A673 (cell line): ENCODE measurements at regions not wholly inside any gene's neighbourhood (a gene's known extent, or its start where the extent isn't known, plus 50 kb on each side); places are given as distances from the start of the nearest gene placed in this dataset.

Source experiments
- BruUV-seq: library from RNA; stranded (reverse); fragments of 400-500 nt; replicated peaks from 2 replicates; lab custom pipeline; 2021; lab: Mats Ljungman, UMichigan
- CTCF ChIA-PET: fragments of 300-600 bp; sonication (Branson Sonifier 250); formaldehyde crosslinking; loops from one replicate; lab custom pipeline; 2022; ENCODE audit warnings: antibody characterized with exemption; lab: Charles Lee
- POLR2A ChIA-PET: fragments of 300-600 bp; sonication (Branson Sonifier 250); formaldehyde crosslinking; loops from one replicate; lab custom pipeline; 2022; ENCODE audit warnings: antibody characterized with exemption; ENCODE audit not compliant: low non-redundant PET; lab: Charles Lee
- DNase-seq: peaks from one replicate; pipeline ENCODE4 v3.0.0-alpha.2; 2015; ENCODE audit warnings: low spot score
- H3K27ac ChIP-seq: fragments of 200-600 bp; sonication (generic); 2 replicates; pipeline ENCODE4 v1.5.1; 2016; ENCODE audit warnings: mixed run types, low read depth, mild to moderate bottlenecking, mixed read lengths, antibody characterized with exemption, low read length; ENCODE audit not compliant: poor library complexity, severe bottlenecking
- H3K27me3 ChIP-seq: fragments of 200-600 bp; sonication (generic); replicated peaks from 2 replicates; pipeline ENCODE4 v1.6.1; 2017; ENCODE audit warnings: mixed run types, low read depth, mild to moderate bottlenecking, mixed read lengths, antibody characterized with exemption, low read length; ENCODE audit not compliant: insufficient read depth, poor library complexity
- H3K36me3 ChIP-seq: fragments of 200-600 bp; sonication (generic); 2 replicates; pipeline ENCODE4 v1.6.1; 2016; ENCODE audit warnings: mixed run types, mild to moderate bottlenecking, mixed read lengths, antibody characterized with exemption, low read length; ENCODE audit not compliant: insufficient read depth, poor library complexity, severe bottlenecking
- H3K4me1 ChIP-seq: fragments of 200-600 bp; sonication (generic); 2 replicates; pipeline ENCODE4 v1.6.1; 2017; ENCODE audit warnings: mixed run types, mild to moderate bottlenecking, mixed read lengths, antibody characterized with exemption, low read length; ENCODE audit not compliant: insufficient read depth, poor library complexity, severe bottlenecking
- H3K4me3 ChIP-seq: fragments of 200-600 bp; sonication (generic); 2 replicates; pipeline ENCODE4 v1.5.1; 2016; ENCODE audit warnings: low read depth, mixed run types, mild to moderate bottlenecking, mixed read lengths, low read length; ENCODE audit not compliant: poor library complexity, severe bottlenecking
- H3K9me3 ChIP-seq: fragments of 200-600 bp; sonication (generic); 2 replicates; pipeline ENCODE4 v1.6.1; 2016; ENCODE audit warnings: mixed run types, low read depth, mild to moderate bottlenecking, mixed read lengths, antibody characterized with exemption, low read length; ENCODE audit not compliant: poor library complexity, severe bottlenecking
- EZH2 ChIP-seq: fragments of 200-600 bp; sonication (generic); IDR thresholded peaks from 2 replicates; pipeline ENCODE4 v1.6.1; 2017; ENCODE audit warnings: borderline replicate concordance, low read depth, mild to moderate bottlenecking, mixed read lengths, antibody characterized with exemption, low read length; ENCODE audit not compliant: poor library complexity, severe bottlenecking
- intact Hi-C: fragments of 100-400 bp; cut with micrococcal nuclease; formaldehyde crosslinking; loops from one replicate; pipeline ENCODE4 v1.10.0; 2022; ENCODE audit not compliant: unreplicated experiment
- TF ChIP-seq, protein P1 (sequence below): fragments of 300-800, 200-600 bp; sonication (generic); conservative IDR thresholded peaks from 2 replicates; pipeline ENCODE4 v1.5.1; 2017; ENCODE audit warnings: low read depth, mild to moderate bottlenecking, antibody characterized with exemption, low read length, moderate library complexity, mixed read lengths

DNA sequence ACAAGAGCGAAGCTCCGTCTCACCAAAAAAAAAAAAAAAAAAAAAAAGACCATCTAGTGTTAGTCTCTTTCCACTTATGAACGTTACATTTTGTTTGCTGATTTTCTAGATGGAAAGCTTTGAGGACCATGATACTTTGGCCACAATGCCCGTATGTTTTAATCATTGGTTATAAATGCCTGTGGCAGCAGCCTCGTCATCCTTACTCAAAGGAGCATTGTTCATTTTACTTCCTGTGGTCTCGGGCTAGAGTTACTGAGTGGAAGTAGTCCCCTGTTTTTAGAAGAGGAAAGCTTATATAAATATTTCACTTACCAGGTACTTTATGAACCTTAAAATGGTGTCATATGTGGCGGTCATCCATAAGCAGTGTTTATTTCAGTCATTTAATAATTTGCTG, 359.9 kb downstream of the AEBP2 start:
- ChIA-PET CTCF (interaction anchor here (0.6 kb wide), 1 partner anchor 194 kb away, joined by 6 read pairs; no protein-coding TSS in a partner anchor), POLR2A (no interaction called here)
- Histone ChIP-seq H3K4me3 (no peak overlapping the region), H3K36me3 (no peaks in the 10 kb centered on the region), H3K27ac (no peak overlapping the region), H3K4me1 (peaks cover 11% of the 10 kb centered on the region), H3K27me3 (peaks cover 13% of the 10 kb centered on the region), H3K9me3 (no peaks in the 10 kb centered on the region)
- no peak for TF ChIP-seq EZH2
- TF ChIP-seq, protein P1, sequence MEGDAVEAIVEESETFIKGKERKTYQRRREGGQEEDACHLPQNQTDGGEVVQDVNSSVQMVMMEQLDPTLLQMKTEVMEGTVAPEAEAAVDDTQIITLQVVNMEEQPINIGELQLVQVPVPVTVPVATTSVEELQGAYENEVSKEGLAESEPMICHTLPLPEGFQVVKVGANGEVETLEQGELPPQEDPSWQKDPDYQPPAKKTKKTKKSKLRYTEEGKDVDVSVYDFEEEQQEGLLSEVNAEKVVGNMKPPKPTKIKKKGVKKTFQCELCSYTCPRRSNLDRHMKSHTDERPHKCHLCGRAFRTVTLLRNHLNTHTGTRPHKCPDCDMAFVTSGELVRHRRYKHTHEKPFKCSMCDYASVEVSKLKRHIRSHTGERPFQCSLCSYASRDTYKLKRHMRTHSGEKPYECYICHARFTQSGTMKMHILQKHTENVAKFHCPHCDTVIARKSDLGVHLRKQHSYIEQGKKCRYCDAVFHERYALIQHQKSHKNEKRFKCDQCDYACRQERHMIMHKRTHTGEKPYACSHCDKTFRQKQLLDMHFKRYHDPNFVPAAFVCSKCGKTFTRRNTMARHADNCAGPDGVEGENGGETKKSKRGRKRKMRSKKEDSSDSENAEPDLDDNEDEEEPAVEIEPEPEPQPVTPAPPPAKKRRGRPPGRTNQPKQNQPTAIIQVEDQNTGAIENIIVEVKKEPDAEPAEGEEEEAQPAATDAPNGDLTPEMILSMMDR = no peak
- no peak for DNase-seq
- intact Hi-C loops = no loop called here
- BruUV-seq = no TSS peak

DNA sequence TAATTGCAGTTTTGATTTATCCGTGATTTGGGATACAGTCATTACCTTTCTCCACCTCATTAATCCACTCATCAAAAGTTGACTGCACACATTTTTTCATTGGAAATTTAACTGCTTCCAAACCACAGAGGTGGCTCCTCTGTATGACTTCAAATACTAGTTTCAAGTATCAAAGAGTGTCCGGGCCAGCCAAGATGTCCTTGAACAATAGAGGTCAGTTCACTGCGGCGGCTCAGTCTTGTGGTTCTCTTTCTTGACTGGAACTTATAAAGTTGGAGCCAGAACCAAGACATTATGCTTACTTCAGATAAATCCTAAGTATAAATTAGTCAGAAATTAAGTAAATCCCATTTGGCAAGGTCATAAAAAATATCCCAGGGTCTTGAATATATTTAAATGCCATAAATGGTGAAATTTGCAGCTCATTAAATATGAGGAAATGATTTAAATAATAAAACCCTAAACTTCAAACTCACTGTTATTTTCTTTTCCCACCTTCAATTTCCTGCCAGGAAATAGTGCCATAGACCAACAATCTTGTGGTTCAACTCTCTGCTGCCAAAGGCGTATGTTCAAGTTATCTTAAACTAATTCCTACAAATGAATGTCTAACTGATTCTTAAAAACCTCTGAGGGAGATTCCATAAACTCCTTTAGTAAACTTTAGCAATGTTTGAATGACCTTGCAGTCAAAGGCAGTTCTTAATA, 360.8 kb downstream of the AEBP2 start:
- H3K4me3 ChIP-seq = no peak overlapping the region
- TF ChIP-seq, protein P1 = no peak
- no peak for TF ChIP-seq EZH2
- no peaks in the 10 kb centered on the region for H3K36me3 ChIP-seq
- ChIA-PET POLR2A (no interaction called here), CTCF (no interaction called here)
- intact Hi-C loops = no loop called here
- no peaks in the 10 kb centered on the region for H3K9me3 ChIP-seq
- peaks cover 19% of the 10 kb centered on the region for H3K27me3 ChIP-seq
- no TSS peak for BruUV-seq
- DNase-seq = peak; percentile 79
- no peak overlapping the region for H3K27ac ChIP-seq
- peaks cover 11% of the 10 kb centered on the region for H3K4me1 ChIP-seq

DNA sequence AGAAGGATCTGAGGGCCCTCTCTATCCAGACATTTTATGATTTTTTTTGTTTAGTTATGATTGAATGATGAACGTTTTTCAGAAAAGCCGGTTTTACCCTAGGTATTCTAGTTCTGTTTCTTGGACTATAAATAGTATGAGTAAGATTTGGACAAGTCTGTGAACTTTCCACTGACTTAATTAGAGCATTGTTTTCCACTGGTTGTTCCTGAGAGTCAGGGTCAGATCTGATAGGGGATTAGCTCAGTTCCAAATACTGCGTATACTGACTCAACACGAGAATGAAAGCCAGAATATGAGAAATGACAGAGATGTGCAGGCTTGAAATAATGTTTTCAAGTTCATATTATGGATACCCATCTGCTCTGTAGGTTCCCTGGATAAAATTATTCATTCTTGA, 361.6 kb downstream of the AEBP2 start:
- intact Hi-C loops = no loop called here

More for the DNA sequence above, 361.6 kb downstream of the AEBP2 start:
- Histone ChIP-seq H3K27ac (no peak overlapping the region), H3K36me3 (no peaks in the 10 kb centered on the region), H3K9me3 (no peaks in the 10 kb centered on the region), H3K4me3 (no peak overlapping the region), H3K27me3 (peaks cover 20% of the 10 kb centered on the region), H3K4me1 (peaks cover 11% of the 10 kb centered on the region)
- TF ChIP-seq, protein P1 = no peak
- no peak for TF ChIP-seq EZH2
- ChIA-PET POLR2A (no interaction called here), CTCF (no interaction called here)
- no peak for DNase-seq
- no TSS peak for BruUV-seq
